PC-3 (cell line): ENCODE measurements at regions not wholly inside any gene's neighbourhood (a gene's known extent, or its start where the extent isn't known, plus 50 kb on each side); places are given as distances from the start of the nearest gene placed in this dataset.

Experiments used
- ATAC-seq: fragments of 200-7000 bp; cut with Tn5 transposase; 2 replicates; pipeline ENCODE4 v1.9.1; 2020; ENCODE audit warnings: mild to moderate bottlenecking, moderate library complexity
- BruUV-seq: library from RNA; stranded (reverse); fragments of 400-500 nt; replicated peaks from 2 replicates; lab custom pipeline; 2021; lab: Mats Ljungman, UMichigan
- CTCF ChIA-PET: fragments of 300-600 bp; sonication (Branson Sonifier 250); formaldehyde crosslinking; loops from one replicate; lab custom pipeline; 2022; ENCODE audit warnings: antibody characterized with exemption; lab: Charles Lee
- POLR2A ChIA-PET: fragments of 300-600 bp; sonication (Branson Sonifier 250); formaldehyde crosslinking; loops from one replicate; lab custom pipeline; 2022; ENCODE audit warnings: antibody characterized with exemption; ENCODE audit not compliant: unreplicated experiment; lab: Charles Lee
- DNase-seq: peaks from one replicate; pipeline ENCODE4 v3.0.0-alpha.2; 2015
- H2AFZ ChIP-seq: fragments of 300-600 bp; sonication (generic); 2 replicates; pipeline ENCODE4 v1.6.0; 2016; ENCODE audit warnings: antibody characterized with exemption, low read length
- H3F3A ChIP-seq: fragments of 300-600 bp; sonication (generic); one replicate; pipeline ENCODE4 v1.6.0; 2017; ENCODE audit warnings: antibody characterized with exemption, low read length, control low read depth, mild to moderate bottlenecking; ENCODE audit not compliant: unreplicated experiment
- H3K27ac ChIP-seq: fragments of 300-600 bp; sonication (generic); 2 replicates; pipeline ENCODE4 v1.5.1; 2016; ENCODE audit warnings: mild to moderate bottlenecking, low read length
- H3K27me3 ChIP-seq: fragments of 300-600 bp; sonication (generic); 2 replicates; pipeline ENCODE4 v1.6.1; 2016; ENCODE audit warnings: low read length, mixed read lengths
- H3K36me3 ChIP-seq: fragments of 300-600 bp; sonication (generic); 2 replicates; pipeline ENCODE4 v1.6.1; 2016; ENCODE audit warnings: low read depth, mixed run types, low read length, mixed read lengths
- H3K4me1 ChIP-seq: fragments of 300-600 bp; sonication (generic); 2 replicates; pipeline ENCODE4 v1.5.1; 2016; ENCODE audit warnings: low read length; ENCODE audit not compliant: insufficient read depth
- H3K4me2 ChIP-seq: fragments of 300-600 bp; sonication (generic); 2 replicates; pipeline ENCODE4 v1.6.0; 2016; ENCODE audit warnings: low read length
- H3K4me3 ChIP-seq: fragments of 300-600 bp; sonication (generic); 2 replicates; pipeline ENCODE4 v1.5.1; 2016; ENCODE audit warnings: mild to moderate bottlenecking, low read length, mixed read lengths
- H3K79me2 ChIP-seq: fragments of 300-600 bp; sonication (generic); 2 replicates; pipeline ENCODE4 v1.6.1; 2017; ENCODE audit warnings: low read length, mixed read lengths
- H3K9ac ChIP-seq: fragments of 300-600 bp; sonication (generic); 2 replicates; pipeline ENCODE4 v1.6.0; 2016; ENCODE audit warnings: mild to moderate bottlenecking, low read length
- H3K9me2 ChIP-seq: fragments of 300-600 bp; sonication (generic); replicated peaks from 2 replicates; pipeline ENCODE4 v1.6.1; 2016; ENCODE audit warnings: mixed run types, low read length, mixed read lengths
- H3K9me3 ChIP-seq: fragments of 300-600 bp; sonication (generic); 2 replicates; pipeline ENCODE4 v1.6.1; 2016; ENCODE audit warnings: low read length, mixed read lengths
- H4K20me1 ChIP-seq: fragments of 300-600 bp; sonication (generic); 2 replicates; pipeline ENCODE4 v1.6.1; 2016; ENCODE audit warnings: low read length, mixed read lengths
- CTCF ChIP-seq: fragments of 300-600 bp; sonication (generic); conservative IDR thresholded peaks from 2 replicates; pipeline ENCODE4 v1.5.1; 2017; ENCODE audit warnings: antibody characterized with exemption, low read depth, mild to moderate bottlenecking, low read length
- EZH2 ChIP-seq: fragments of 300-600 bp; sonication (generic); IDR thresholded peaks from one replicate; pipeline ENCODE4 v1.6.1; 2017; ENCODE audit warnings: antibody characterized with exemption, mild to moderate bottlenecking, low read length; ENCODE audit not compliant: unreplicated experiment
- EZH2phosphoT487 ChIP-seq: fragments of 300-600 bp; sonication (generic); IDR thresholded peaks from 2 replicates; pipeline ENCODE4 v1.6.1; 2018; ENCODE audit warnings: mild to moderate bottlenecking, antibody characterized with exemption, low read length, borderline replicate concordance
- intact Hi-C: fragments of 100-400 bp; cut with micrococcal nuclease; formaldehyde crosslinking; loops from 2 replicates; pipeline ENCODE4 v1.9.0; 2023

- intact Hi-C loops: loop anchor here (5.0 kb wide), 2 partner anchors 510 to 815 kb away; no protein-coding TSS in a partner anchor
Observed at GRCh38 chr10:57336865-57337264, 930.8 kb downstream of the IPMK start.

DNA sequence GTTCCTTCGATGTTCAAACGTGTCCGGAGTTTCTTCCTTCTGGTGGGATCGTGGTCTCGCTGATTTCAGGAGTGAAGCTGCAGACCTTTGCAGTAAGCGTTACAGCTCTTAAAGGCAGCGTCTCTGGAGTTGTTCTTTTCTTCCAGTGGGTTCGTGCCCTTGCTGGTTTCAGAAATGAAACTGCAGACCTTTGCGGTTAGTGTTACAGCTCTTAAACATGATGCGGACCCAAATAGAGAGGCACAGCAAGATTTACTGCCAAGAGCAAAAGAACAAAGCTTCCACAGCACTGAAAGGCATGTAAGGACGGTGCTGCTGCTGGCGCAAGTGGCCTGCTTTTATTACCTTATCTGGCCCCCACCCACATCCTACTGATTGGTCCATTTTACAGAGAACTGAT is 931.4 kb downstream of the IPMK start:
- H4K20me1 ChIP-seq: no peaks in the 10 kb centered on the region
- no peaks in the 10 kb centered on the region for H3K9me2 ChIP-seq
- no peak overlapping the region for H3K4me3 ChIP-seq
- DNase-seq: no peak
- no peaks in the 10 kb centered on the region for H3K4me1 ChIP-seq
- H3F3A ChIP-seq: no peaks in the 10 kb centered on the region
- no TSS peak for BruUV-seq
- H3K9me3 ChIP-seq: no peaks in the 10 kb centered on the region
- POLR2A ChIA-PET: no interaction called here
- H3K79me2 ChIP-seq: no peaks in the 10 kb centered on the region
- H3K36me3 ChIP-seq: no peaks in the 10 kb centered on the region
- no peak overlapping the region for H3K4me2 ChIP-seq
- intact Hi-C loops: loop anchor here (5.0 kb wide), 2 partner anchors 511 to 816 kb away; no protein-coding TSS in a partner anchor
- H2AFZ ChIP-seq: no peak overlapping the region
- no peak for TF ChIP-seq CTCF
- no peak for TF ChIP-seq EZH2phosphoT487
- no peak for TF ChIP-seq EZH2
- no peak overlapping the region for H3K27ac ChIP-seq
- H3K27me3 ChIP-seq: no peaks in the 10 kb centered on the region
- H3K9ac ChIP-seq: no peak overlapping the region
- no peak for ATAC-seq
- CTCF ChIA-PET: interaction anchor here (0.6 kb wide), 1 partner anchor 817 kb away, joined by 5 read pairs; no protein-coding TSS in a partner anchor

More at GRCh38 chr10:57336865-57337264, 930.8 kb downstream of the IPMK start:
- H3K36me3 ChIP-seq: no peaks in the 10 kb centered on the region
- H3K4me2 ChIP-seq: no peak overlapping the region
- no peak overlapping the region for H3K27ac ChIP-seq
- no peaks in the 10 kb centered on the region for H3K4me1 ChIP-seq
- H3K27me3 ChIP-seq: no peaks in the 10 kb centered on the region
- H3K4me3 ChIP-seq: no peak overlapping the region
- H3K9me2 ChIP-seq: no peaks in the 10 kb centered on the region
- TF ChIP-seq EZH2phosphoT487 (no peak), EZH2 (no peak), CTCF (no peak)
- no TSS peak for BruUV-seq
- no peak overlapping the region for H2AFZ ChIP-seq
- no peak overlapping the region for H3K9ac ChIP-seq
- DNase-seq: no peak
- no peaks in the 10 kb centered on the region for H3F3A ChIP-seq
- no peak for ATAC-seq
- no peaks in the 10 kb centered on the region for H3K79me2 ChIP-seq
- POLR2A ChIA-PET: no interaction called here
- H3K9me3 ChIP-seq: no peaks in the 10 kb centered on the region
- H4K20me1 ChIP-seq: no peaks in the 10 kb centered on the region
- CTCF ChIA-PET: interaction anchor here (0.6 kb wide), 1 partner anchor 816 kb away, joined by 5 read pairs; no protein-coding TSS in a partner anchor

DNA sequence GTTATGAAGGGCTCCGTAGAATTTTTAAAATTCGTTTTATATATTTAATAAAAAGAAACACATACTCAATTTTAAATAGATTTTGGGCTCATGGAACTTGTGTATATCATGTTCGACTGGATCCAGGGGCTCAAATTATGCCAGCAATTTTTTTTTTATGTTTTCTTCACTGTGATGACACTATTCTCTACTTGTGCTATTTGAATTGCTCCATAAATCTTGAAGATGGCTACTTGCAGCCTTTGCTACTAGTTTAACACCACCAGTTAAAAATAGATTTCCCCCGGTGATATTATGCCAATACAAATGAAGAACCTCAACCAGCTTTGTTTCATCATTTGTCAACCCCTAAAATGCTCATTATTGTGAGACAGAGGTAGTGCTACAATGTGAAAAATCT is 933.2 kb downstream of the IPMK start:
- intact Hi-C loops: no loop called here
- no peaks in the 10 kb centered on the region for H3K9me3 ChIP-seq
- no peaks in the 10 kb centered on the region for H4K20me1 ChIP-seq
- no peak overlapping the region for H3K9ac ChIP-seq
- no peak overlapping the region for H3K4me2 ChIP-seq
- H3K79me2 ChIP-seq: no peaks in the 10 kb centered on the region
- H3K9me2 ChIP-seq: no peaks in the 10 kb centered on the region
- POLR2A ChIA-PET: no interaction called here
- H3K4me3 ChIP-seq: no peak overlapping the region
- BruUV-seq: no TSS peak
- DNase-seq (no peak), ATAC-seq (no peak)
- no peaks in the 10 kb centered on the region for H3F3A ChIP-seq
- no peak overlapping the region for H3K27ac ChIP-seq
- no peak overlapping the region for H2AFZ ChIP-seq
- H3K4me1 ChIP-seq: no peaks in the 10 kb centered on the region
- CTCF ChIA-PET: no interaction called here
- no peaks in the 10 kb centered on the region for H3K27me3 ChIP-seq
- TF ChIP-seq EZH2 (no peak), CTCF (no peak), EZH2phosphoT487 (no peak)
- H3K36me3 ChIP-seq: no peaks in the 10 kb centered on the region
